A549 (cell line): ENCODE measurements at regions not wholly inside any gene's neighbourhood (a gene's known extent, or its start where the extent isn't known, plus 50 kb on each side); places are given as distances from the start of the nearest gene placed in this dataset.

Source experiments
- EP300 ChIP-seq, 2 experiments: fragments of >200 bp; sonication (Bioruptor Twin); formaldehyde crosslinking; IDR thresholded peaks; 2 replicates in 1 of 2; 3 replicates in 1 of 2; pipeline ENCODE4 v1.6.1; 2016 to 2017
- HMGXB4 ChIP-seq: fragments of 250-450 bp; sonication (Bioruptor Pico); IDR thresholded peaks from 2 replicates; pipeline ENCODE4 v1.5.0; 2021; ENCODE audit warnings: mild to moderate bottlenecking, moderate library complexity, borderline replicate concordance
- JUN ChIP-seq, 2 experiments: fragments of >200 bp; sonication (Bioruptor Twin); formaldehyde crosslinking; IDR thresholded peaks; 2 replicates in 1 of 2; 3 replicates in 1 of 2; pipeline ENCODE4 v1.6.1; 2016 to 2017
- NPAS2 ChIP-seq: fragments of 250-450 bp; sonication (Bioruptor Pico); IDR thresholded peaks from 2 replicates; pipeline ENCODE4 v1.8.0; 2022; ENCODE audit warnings: mild to moderate bottlenecking, moderate library complexity, borderline replicate concordance
- POLR2A ChIP-seq: IDR thresholded peaks from 2 replicates; pipeline ENCODE4 v1.6.1; 2012; ENCODE audit warnings: mild to moderate bottlenecking, low read length
- RAD21 ChIP-seq, 2 experiments: fragments of >200 bp in 1 of 2; sonication (Bioruptor Twin) in 1 of 2; formaldehyde crosslinking in 1 of 2; IDR thresholded peaks in 1 of 2; conservative IDR thresholded peaks in 1 of 2; 2 replicates in 1 of 2; 3 replicates in 1 of 2; pipeline ENCODE4 v1.6.1; 2012 to 2018; ENCODE audit warnings: inconsistent platforms in 1 of 2
- ZFP36 ChIP-seq: fragments of 450-650 bp; IDR thresholded peaks from 2 replicates; pipeline ENCODE4 v1.6.1; 2014; ENCODE audit warnings: borderline replicate concordance; ENCODE audit not compliant: partially characterized antibody
- TF ChIP-seq, protein P1 (sequence below): fragments of >200 bp; sonication (Bioruptor Twin); formaldehyde crosslinking; IDR thresholded peaks from 3 replicates; pipeline ENCODE4 v1.5.1; 2016
- TF ChIP-seq, protein P2 (sequence below): fragments of >200 bp; sonication (Bioruptor Twin); formaldehyde crosslinking; IDR thresholded peaks from 3 replicates; pipeline ENCODE4 v1.6.1; 2016

- TF ChIP-seq NPAS2 (CRISPR knock-in tag) = no peak
- no peak for TF ChIP-seq JUN (IDR thresholded peaks at IDR 0.05)
- TF ChIP-seq, protein P1, sequence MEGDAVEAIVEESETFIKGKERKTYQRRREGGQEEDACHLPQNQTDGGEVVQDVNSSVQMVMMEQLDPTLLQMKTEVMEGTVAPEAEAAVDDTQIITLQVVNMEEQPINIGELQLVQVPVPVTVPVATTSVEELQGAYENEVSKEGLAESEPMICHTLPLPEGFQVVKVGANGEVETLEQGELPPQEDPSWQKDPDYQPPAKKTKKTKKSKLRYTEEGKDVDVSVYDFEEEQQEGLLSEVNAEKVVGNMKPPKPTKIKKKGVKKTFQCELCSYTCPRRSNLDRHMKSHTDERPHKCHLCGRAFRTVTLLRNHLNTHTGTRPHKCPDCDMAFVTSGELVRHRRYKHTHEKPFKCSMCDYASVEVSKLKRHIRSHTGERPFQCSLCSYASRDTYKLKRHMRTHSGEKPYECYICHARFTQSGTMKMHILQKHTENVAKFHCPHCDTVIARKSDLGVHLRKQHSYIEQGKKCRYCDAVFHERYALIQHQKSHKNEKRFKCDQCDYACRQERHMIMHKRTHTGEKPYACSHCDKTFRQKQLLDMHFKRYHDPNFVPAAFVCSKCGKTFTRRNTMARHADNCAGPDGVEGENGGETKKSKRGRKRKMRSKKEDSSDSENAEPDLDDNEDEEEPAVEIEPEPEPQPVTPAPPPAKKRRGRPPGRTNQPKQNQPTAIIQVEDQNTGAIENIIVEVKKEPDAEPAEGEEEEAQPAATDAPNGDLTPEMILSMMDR = no peak
- no peak for TF ChIP-seq EP300 (IDR thresholded peaks at IDR 0.05)
- TF ChIP-seq POLR2A = no peak
- TF ChIP-seq RAD21 (conservative IDR thresholded peaks at IDR 0.05 in 1 of 2, IDR thresholded peaks at IDR 0.05 in 1 of 2) = no peak
- TF ChIP-seq, protein P2, sequence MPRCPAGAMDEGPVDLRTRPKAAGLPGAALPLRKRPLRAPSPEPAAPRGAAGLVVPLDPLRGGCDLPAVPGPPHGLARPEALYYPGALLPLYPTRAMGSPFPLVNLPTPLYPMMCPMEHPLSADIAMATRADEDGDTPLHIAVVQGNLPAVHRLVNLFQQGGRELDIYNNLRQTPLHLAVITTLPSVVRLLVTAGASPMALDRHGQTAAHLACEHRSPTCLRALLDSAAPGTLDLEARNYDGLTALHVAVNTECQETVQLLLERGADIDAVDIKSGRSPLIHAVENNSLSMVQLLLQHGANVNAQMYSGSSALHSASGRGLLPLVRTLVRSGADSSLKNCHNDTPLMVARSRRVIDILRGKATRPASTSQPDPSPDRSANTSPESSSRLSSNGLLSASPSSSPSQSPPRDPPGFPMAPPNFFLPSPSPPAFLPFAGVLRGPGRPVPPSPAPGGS = no peak
- TF ChIP-seq ZFP36 = no peak
- no peak for TF ChIP-seq HMGXB4 (CRISPR knock-in tag)
These were observed 314.9 kb upstream of the STEAP1 start for GRCh38 chr7:89839329-89839728.
